ENCODE measurements at regions not wholly inside any gene's neighbourhood (a gene's known extent, or its start where the extent isn't known, plus 50 kb on each side); places are given as distances from the start of the nearest gene placed in this dataset.

- Histone ChIP-seq H3K36me3 (no peaks in the 10 kb centered on the region), H3K27ac (peak overlapping the region; percentile 70), H3K4me1 (peaks cover 44% of the 10 kb centered on the region), H3K9me3 (no peaks in the 10 kb centered on the region), H3K4me3 (no peak overlapping the region), H3K27me3 (no peaks in the 10 kb centered on the region)
- DNase-seq = no peak
- intact Hi-C loops (cut with DNase I) = no loop called here
- ATAC-seq = no peak
- TF ChIP-seq, protein P1, sequence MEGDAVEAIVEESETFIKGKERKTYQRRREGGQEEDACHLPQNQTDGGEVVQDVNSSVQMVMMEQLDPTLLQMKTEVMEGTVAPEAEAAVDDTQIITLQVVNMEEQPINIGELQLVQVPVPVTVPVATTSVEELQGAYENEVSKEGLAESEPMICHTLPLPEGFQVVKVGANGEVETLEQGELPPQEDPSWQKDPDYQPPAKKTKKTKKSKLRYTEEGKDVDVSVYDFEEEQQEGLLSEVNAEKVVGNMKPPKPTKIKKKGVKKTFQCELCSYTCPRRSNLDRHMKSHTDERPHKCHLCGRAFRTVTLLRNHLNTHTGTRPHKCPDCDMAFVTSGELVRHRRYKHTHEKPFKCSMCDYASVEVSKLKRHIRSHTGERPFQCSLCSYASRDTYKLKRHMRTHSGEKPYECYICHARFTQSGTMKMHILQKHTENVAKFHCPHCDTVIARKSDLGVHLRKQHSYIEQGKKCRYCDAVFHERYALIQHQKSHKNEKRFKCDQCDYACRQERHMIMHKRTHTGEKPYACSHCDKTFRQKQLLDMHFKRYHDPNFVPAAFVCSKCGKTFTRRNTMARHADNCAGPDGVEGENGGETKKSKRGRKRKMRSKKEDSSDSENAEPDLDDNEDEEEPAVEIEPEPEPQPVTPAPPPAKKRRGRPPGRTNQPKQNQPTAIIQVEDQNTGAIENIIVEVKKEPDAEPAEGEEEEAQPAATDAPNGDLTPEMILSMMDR (IDR thresholded peaks at IDR 0.05) = no peak
Observed at GRCh38 chr7:41882745-41883420, 180.0 kb upstream of the INHBA start.

GRCh38 chr7:41882256-41882655, 179.4 kb upstream of the INHBA start:
- DNase-seq (no peak), ATAC-seq (no peak)
- no peaks in the 10 kb centered on the region for H3K36me3 ChIP-seq
- intact Hi-C loops (cut with DNase I) = no loop called here
- peak overlapping the region; percentile 70 for H3K27ac ChIP-seq
- H3K4me1 ChIP-seq = peaks cover 37% of the 10 kb centered on the region
- TF ChIP-seq, protein P1 (IDR thresholded peaks at IDR 0.05) = no peak
- no peak overlapping the region for H3K4me3 ChIP-seq
- no peaks in the 10 kb centered on the region for H3K27me3 ChIP-seq
- H3K9me3 ChIP-seq = no peaks in the 10 kb centered on the region

DNA sequence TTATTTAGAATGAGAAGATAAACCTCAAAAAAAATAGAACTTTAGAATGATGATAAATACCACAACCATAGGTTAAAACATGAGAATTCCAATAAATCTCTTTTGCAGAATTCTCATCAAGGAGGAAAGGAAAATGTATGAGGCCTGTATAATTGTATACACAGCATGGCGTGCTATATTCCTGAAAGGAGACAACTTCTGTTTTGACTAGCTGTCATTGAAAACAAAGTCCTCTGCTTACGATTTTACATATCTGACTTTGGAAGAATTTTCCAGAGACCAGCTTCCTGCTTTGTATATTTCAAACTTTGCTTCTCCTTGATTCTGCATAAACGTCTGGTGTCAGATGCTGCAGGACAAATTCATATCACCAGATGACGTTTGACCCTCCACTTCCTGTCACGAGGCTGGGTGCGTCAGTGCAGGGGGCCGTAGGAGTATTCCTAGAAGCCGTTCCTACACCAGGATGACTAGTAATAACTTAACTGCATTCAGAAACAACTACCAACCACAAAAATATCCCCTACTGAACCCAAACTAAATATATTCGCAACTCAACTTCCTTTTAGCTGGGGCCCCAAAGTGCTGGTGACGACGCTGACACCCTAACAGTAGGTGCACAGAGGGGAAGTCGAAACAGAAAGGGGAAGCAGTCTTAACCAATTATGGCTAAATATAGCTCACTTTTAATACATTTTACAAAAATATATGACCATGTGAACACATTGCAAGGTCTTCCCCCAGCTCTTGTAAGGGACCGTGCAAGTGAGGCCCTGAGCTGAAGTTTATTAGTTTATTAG, 178.6 kb upstream of the INHBA start:
- Histone ChIP-seq H3K4me3 (no peak overlapping the region), H3K27me3 (no peaks in the 10 kb centered on the region), H3K27ac (peak overlapping the region; percentile 70), H3K9me3 (no peaks in the 10 kb centered on the region), H3K36me3 (no peaks in the 10 kb centered on the region), H3K4me1 (peaks cover 30% of the 10 kb centered on the region)
- TF ChIP-seq, protein P1 (IDR thresholded peaks at IDR 0.05) = no peak
- ATAC-seq = peak; percentile 91
- intact Hi-C loops (cut with DNase I) = no loop called here
- peak; percentile 87 for DNase-seq

DNA sequence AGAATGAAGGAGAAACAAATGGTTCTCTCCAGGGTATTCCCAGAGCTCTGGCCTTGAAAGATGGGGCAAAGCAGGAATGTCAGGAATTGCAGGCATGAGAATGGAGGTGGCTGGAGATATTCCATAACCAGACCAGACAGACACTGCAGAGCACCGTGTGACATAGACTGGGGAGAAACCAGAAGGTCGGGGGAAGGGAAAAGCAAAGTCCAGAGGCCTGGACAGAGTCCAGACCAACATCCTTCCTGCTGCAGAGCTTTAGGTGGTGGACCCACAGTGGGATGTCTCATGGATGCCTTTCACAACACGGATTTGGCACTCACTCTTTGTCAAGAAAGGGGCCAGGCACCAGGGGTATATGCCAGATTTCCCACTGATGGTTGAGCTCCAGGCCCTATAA, 177.2 kb upstream of the INHBA start:
- H3K27me3 ChIP-seq = no peaks in the 10 kb centered on the region
- no peaks in the 10 kb centered on the region for H3K36me3 ChIP-seq
- H3K9me3 ChIP-seq = no peaks in the 10 kb centered on the region
- H3K4me3 ChIP-seq = no peak overlapping the region
- peaks cover 27% of the 10 kb centered on the region for H3K4me1 ChIP-seq
- intact Hi-C loops (cut with DNase I) = no loop called here
- no peak overlapping the region for H3K27ac ChIP-seq
- no peak for ATAC-seq
- TF ChIP-seq, protein P1 (IDR thresholded peaks at IDR 0.05) = no peak
- no peak for DNase-seq

GRCh38 chr7:41879403-41879802, 176.5 kb upstream of the INHBA start:
- Histone ChIP-seq H3K27me3 (no peaks in the 10 kb centered on the region), H3K9me3 (no peaks in the 10 kb centered on the region), H3K4me1 (peaks cover 25% of the 10 kb centered on the region), H3K36me3 (no peaks in the 10 kb centered on the region), H3K27ac (no peak overlapping the region), H3K4me3 (no peak overlapping the region)
- DNase-seq (no peak), ATAC-seq (no peak)
- TF ChIP-seq, protein P1 (IDR thresholded peaks at IDR 0.05) = no peak
- intact Hi-C loops (cut with DNase I) = no loop called here

All from upper lobe of right lung (tissue), 1 donor.